A549 (cell line): ENCODE measurements at regions not wholly inside any gene's neighbourhood (a gene's known extent, or its start where the extent isn't known, plus 50 kb on each side); places are given as distances from the start of the nearest gene placed in this dataset.

ENCODE experiments used
- ATAC-seq, 2 experiments: fragments of 200-7000 bp in 1 of 2; fragments of >200 bp in 1 of 2; cut with Nextera tagmentation in 1 of 2; cut with Tn5 transposase in 1 of 2; 3 replicates each; pipeline versions ENCODE4 v1.8.0 to v1.9.1; 2018 to 2020; ENCODE audit warnings: mild to moderate bottlenecking in 1 of 2, moderate library complexity in 1 of 2
- CTCF ChIA-PET: fragments of 300-600 bp; sonication (Branson Sonifier 250); formaldehyde crosslinking; extraction: SDS; loops from one replicate; lab custom pipeline; 2021; ENCODE audit warnings: antibody characterized with exemption, inconsistent platforms; lab: Yijun Ruan, JAX
- POLR2A ChIA-PET: fragments of 350-600 bp; formaldehyde crosslinking; extraction: SDS; loops from one replicate; lab custom pipeline; 2021; ENCODE audit warnings: antibody characterized with exemption, inconsistent platforms; lab: Yijun Ruan, JAX
- DNase-seq, 2 experiments: peaks; one replicate each; pipeline versions ENCODE4 v3.0.0 to v3.0.0-alpha.2; 2011 to 2016; ENCODE audit warnings: low read depth in 1 of 2, low spot score in 1 of 2
- FAIRE-seq: peaks from 2 replicates; lab custom pipeline; 2011; peaks lifted over from hg19 to GRCh38; lab: Jason Lieb, UNC
- H3K27ac ChIP-seq, 2 experiments: fragments of >200 bp; sonication (Bioruptor Twin); formaldehyde crosslinking; 3 replicates each; pipeline ENCODE4 v1.5.1; 2016 to 2017
- H3K4me1 ChIP-seq: fragments of >200 bp; sonication (Bioruptor Twin); formaldehyde crosslinking; 3 replicates; pipeline ENCODE4 v1.6.1; 2016
- H3K4me2 ChIP-seq: fragments of >200 bp; sonication (Bioruptor Twin); formaldehyde crosslinking; 3 replicates; pipeline ENCODE4 v1.6.1; 2016
- H3K4me3 ChIP-seq: fragments of >200 bp; sonication (Bioruptor Twin); formaldehyde crosslinking; 3 replicates; pipeline ENCODE4 v1.5.1; 2016
- H3K9me3 ChIP-seq: fragments of >200 bp; sonication (Bioruptor Twin); formaldehyde crosslinking; 3 replicates; pipeline ENCODE4 v1.6.1; 2016
- ATOH8 ChIP-seq: fragments of 250-450 bp; sonication (Bioruptor Pico); IDR thresholded peaks from 2 replicates; pipeline ENCODE4 v1.5.0; 2020; ENCODE audit warnings: low read depth, mild to moderate bottlenecking, moderate library complexity
- CBX2 ChIP-seq: fragments of 200-600 bp; sonication (generic); IDR thresholded peaks from 2 replicates; pipeline ENCODE4 v1.6.1; 2016; ENCODE audit warnings: low read depth, mild to moderate bottlenecking, borderline replicate concordance
- CHD4 ChIP-seq: fragments of 200-600 bp; sonication (generic); IDR thresholded peaks from 2 replicates; pipeline ENCODE4 v1.6.1; 2016; ENCODE audit warnings: antibody characterized with exemption, mild to moderate bottlenecking, borderline replicate concordance
- CTCF ChIP-seq: fragments of >200 bp; sonication (Bioruptor Twin); formaldehyde crosslinking; IDR thresholded peaks from 3 replicates; pipeline ENCODE4 v1.5.1; 2016
- E2F6 ChIP-seq: IDR thresholded peaks from 2 replicates; pipeline ENCODE4 v1.6.1; 2012; ENCODE audit warnings: low read depth, borderline replicate concordance
- EHMT2 ChIP-seq: fragments of 200-600 bp; sonication (generic); IDR thresholded peaks from 2 replicates; pipeline ENCODE4 v1.6.1; 2016; ENCODE audit warnings: antibody characterized with exemption, low read depth, mild to moderate bottlenecking, moderate library complexity
- ELK1 ChIP-seq: fragments of 150-350 bp; IDR thresholded peaks from 2 replicates; pipeline ENCODE4 v1.6.1; 2014; ENCODE audit warnings: low read depth, mild to moderate bottlenecking, low read length
- FOSB ChIP-seq: fragments of 250-450 bp; sonication (Bioruptor Pico); IDR thresholded peaks from 2 replicates; pipeline ENCODE4 v1.5.0; 2020; ENCODE audit warnings: mild to moderate bottlenecking, moderate library complexity
- FOXS1 ChIP-seq: fragments of 250-450 bp; sonication (Bioruptor Pico); IDR thresholded peaks from 2 replicates; pipeline ENCODE4 v1.5.0; 2020; ENCODE audit warnings: mild to moderate bottlenecking, moderate library complexity
- HEYL ChIP-seq: fragments of 250-450 bp; sonication (Bioruptor Pico); IDR thresholded peaks from 2 replicates; pipeline ENCODE4 v1.8.0; 2021; ENCODE audit warnings: mild to moderate bottlenecking, moderate library complexity
- HOXB13 ChIP-seq: fragments of 250-450 bp; sonication (Bioruptor Pico); IDR thresholded peaks from 2 replicates; pipeline ENCODE4 v1.5.0; 2020; ENCODE audit warnings: low read depth, mild to moderate bottlenecking, moderate library complexity
- JUN ChIP-seq, 2 experiments: fragments of >200 bp; sonication (Bioruptor Twin); formaldehyde crosslinking; IDR thresholded peaks; 2 replicates in 1 of 2; 3 replicates in 1 of 2; pipeline ENCODE4 v1.6.1; 2016 to 2017
- JUNB ChIP-seq: fragments of >200 bp; sonication (Bioruptor Twin); formaldehyde crosslinking; IDR thresholded peaks from 2 replicates; pipeline ENCODE4 v1.6.1; 2016
- KDM1A ChIP-seq: fragments of 200-600 bp; sonication (generic); IDR thresholded peaks from 2 replicates; pipeline ENCODE4 v1.6.1; 2016; ENCODE audit warnings: low read depth, mild to moderate bottlenecking
- MAFK ChIP-seq: fragments of 450-650 bp; IDR thresholded peaks from 2 replicates; pipeline ENCODE4 v1.6.1; 2014; ENCODE audit not compliant: partially characterized antibody
- MAX ChIP-seq: IDR thresholded peaks from 2 replicates; pipeline ENCODE4 v1.6.1; 2012
- MAZ ChIP-seq: fragments of 150-350 bp; IDR thresholded peaks from 2 replicates; pipeline ENCODE4 v1.6.1; 2014; ENCODE audit warnings: antibody characterized with exemption, low read depth, low read length, borderline replicate concordance
- MYC ChIP-seq: IDR thresholded peaks from 2 replicates; pipeline ENCODE4 v1.6.1; 2012; ENCODE audit warnings: mild to moderate bottlenecking, inconsistent platforms, low read length, improper control_type of control experiment, borderline replicate concordance
- NR3C1 ChIP-seq: fragments of >200 bp; sonication (Bioruptor Twin); formaldehyde crosslinking; IDR thresholded peaks from 3 replicates; pipeline ENCODE4 v1.6.1; 2017
- PHF8 ChIP-seq: fragments of 200-600 bp; sonication (generic); IDR thresholded peaks from 2 replicates; pipeline ENCODE4 v1.6.1; 2016; ENCODE audit warnings: low read depth, mild to moderate bottlenecking, antibody characterized with exemption, moderate library complexity, borderline replicate concordance
- POLR2A ChIP-seq: IDR thresholded peaks from 2 replicates; pipeline ENCODE4 v1.6.1; 2012; ENCODE audit warnings: mild to moderate bottlenecking, low read length
- POLR2AphosphoS2 ChIP-seq: conservative IDR thresholded peaks from 2 replicates; pipeline ENCODE4 v1.6.1; 2012; ENCODE audit warnings: low read length, improper control_type of control experiment, inconsistent platforms
- RAD21 ChIP-seq, 2 experiments: fragments of >200 bp in 1 of 2; sonication (Bioruptor Twin) in 1 of 2; formaldehyde crosslinking in 1 of 2; IDR thresholded peaks in 1 of 2; conservative IDR thresholded peaks in 1 of 2; 2 replicates in 1 of 2; 3 replicates in 1 of 2; pipeline ENCODE4 v1.6.1; 2012 to 2018; ENCODE audit warnings: inconsistent platforms in 1 of 2
- RARB ChIP-seq: fragments of 250-450 bp; sonication (Bioruptor Pico); IDR thresholded peaks from 2 replicates; pipeline ENCODE4 v1.8.0; 2021; ENCODE audit warnings: mild to moderate bottlenecking, moderate library complexity
- RCOR1 ChIP-seq: fragments of 150-350 bp; IDR thresholded peaks from 2 replicates; pipeline ENCODE4 v1.6.1; 2014; ENCODE audit warnings: antibody characterized with exemption, low read length, low read depth
- SMC3 ChIP-seq: fragments of >200 bp; sonication (Bioruptor Twin); formaldehyde crosslinking; IDR thresholded peaks from 3 replicates; pipeline ENCODE4 v1.6.1; 2018; ENCODE audit warnings: inconsistent platforms
- TFCP2L1 ChIP-seq: fragments of 250-450 bp; sonication (Bioruptor Pico); IDR thresholded peaks from 2 replicates; pipeline ENCODE4 v1.5.0; 2021; ENCODE audit warnings: mild to moderate bottlenecking
- ZC3H11A ChIP-seq: fragments of 450-650 bp; IDR thresholded peaks from 2 replicates; pipeline ENCODE4 v1.6.1; 2014; ENCODE audit warnings: antibody characterized with exemption, mild to moderate bottlenecking
- WGBS: methylation state at CpG from one replicate; pipeline ENCODE4 v1.1.6; 2017; ENCODE audit errors: missing lambda C conversion rate; 5-methylcytosine and 5-hydroxymethylcytosine counted together

- ATAC-seq (no peak), FAIRE-seq (no peak), DNase-seq (no peak)
- WGBS = 6% methylated on average over 3 of the region's 3 CpGs
- TF ChIP-seq CHD4 (no peak), TFCP2L1 (CRISPR knock-in tag) (no peak), RCOR1 (no peak), FOXS1 (CRISPR knock-in tag) (no peak), POLR2AphosphoS2 (no peak), JUN (IDR thresholded peaks at IDR 0.05) (no peak)
- ChIA-PET POLR2A (no interaction called here), CTCF (no interaction called here)
- H3K27ac ChIP-seq = no peak overlapping the region
- no peak overlapping the region for H3K4me2 ChIP-seq
- no peak overlapping the region for H3K4me3 ChIP-seq
- no peaks in the 10 kb centered on the region for H3K4me1 ChIP-seq
- no peaks in the 10 kb centered on the region for H3K9me3 ChIP-seq
These were observed 110.0 kb upstream of the EPB41L3 start for GRCh38 chr18:5653802-5654201.

GRCh38 chr18:5651736-5652135 lies 107.9 kb upstream of the EPB41L3 start:
- POLR2A ChIA-PET = no interaction called here
- CTCF ChIA-PET = no interaction called here
- DNase-seq (no peak), ATAC-seq (no peak), FAIRE-seq (no peak)
- H3K4me2 ChIP-seq = no peak overlapping the region
- H3K4me1 ChIP-seq = no peaks in the 10 kb centered on the region
- H3K27ac ChIP-seq = no peak overlapping the region
- TF ChIP-seq ATOH8 (CRISPR knock-in tag) = no peak
- TF ChIP-seq MYC = no peak
- no peak for TF ChIP-seq SMC3
- no peak for TF ChIP-seq E2F6
- no peak for TF ChIP-seq RAD21 (conservative IDR thresholded peaks at IDR 0.05 in 1 of 2, IDR thresholded peaks at IDR 0.05 in 1 of 2)
- TF ChIP-seq RARB = no peak
- TF ChIP-seq ELK1 = no peak
- TF ChIP-seq HOXB13 (CRISPR knock-in tag) = no peak
- no peak for TF ChIP-seq PHF8
- no peak for TF ChIP-seq FOSB (CRISPR knock-in tag)
- no peak for TF ChIP-seq CTCF
- no peak for TF ChIP-seq POLR2A
- TF ChIP-seq MAFK = no peak
- TF ChIP-seq NR3C1 = no peak
- no peak for TF ChIP-seq MAZ
- TF ChIP-seq CBX2 = no peak
- TF ChIP-seq, all 56 proteins: peak for 0
- no peaks in the 10 kb centered on the region for H3K9me3 ChIP-seq
- H3K4me3 ChIP-seq = no peak overlapping the region

GRCh38 chr18:5649439-5649838 lies 105.6 kb upstream of the EPB41L3 start:
- Histone ChIP-seq H3K4me2 (no peak overlapping the region), H3K4me3 (no peak overlapping the region), H3K27ac (no peak overlapping the region), H3K4me1 (no peaks in the 10 kb centered on the region), H3K9me3 (no peaks in the 10 kb centered on the region)
- FAIRE-seq = no peak
- no peak for ATAC-seq
- no peak for DNase-seq
- ChIA-PET POLR2A (no interaction called here), CTCF (no interaction called here)
- 34% methylated on average over 8 of the region's 8 CpGs for WGBS
- no peak for TF ChIP-seq RAD21 (conservative IDR thresholded peaks at IDR 0.05 in 1 of 2, IDR thresholded peaks at IDR 0.05 in 1 of 2)
- no peak for TF ChIP-seq ELK1
- no peak for TF ChIP-seq ZC3H11A
- no peak for TF ChIP-seq MYC
- TF ChIP-seq KDM1A = no peak
- TF ChIP-seq MAX = no peak
- no peak for TF ChIP-seq CHD4
- no peak for TF ChIP-seq CTCF
- TF ChIP-seq JUNB = no peak
- TF ChIP-seq CBX2 = no peak
- TF ChIP-seq HEYL (CRISPR knock-in tag) = no peak
- TF ChIP-seq EHMT2 = no peak
